ENCODE measurements at regions not wholly inside any gene's neighbourhood (a gene's known extent, or its start where the extent isn't known, plus 50 kb on each side); places are given as distances from the start of the nearest gene placed in this dataset.

DNA sequence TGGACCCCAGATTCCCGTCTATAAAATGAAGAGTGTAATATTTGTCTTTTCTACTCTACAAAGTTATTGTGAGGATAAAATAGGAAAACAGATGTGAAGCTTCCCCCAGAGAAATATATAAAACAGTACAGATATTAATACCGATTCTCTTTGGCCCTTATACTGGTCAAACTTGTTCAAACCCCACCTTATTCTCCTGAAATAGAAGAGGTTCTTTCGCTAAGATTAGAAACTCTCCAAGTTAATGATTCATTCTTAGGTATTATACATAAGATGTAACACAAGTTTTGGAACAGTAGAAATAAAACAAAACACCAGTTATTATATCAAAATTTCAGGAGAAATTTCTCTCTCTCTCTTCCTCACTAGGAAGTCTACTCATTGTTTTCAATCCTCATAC is 852.4 kb upstream of the ADAMTS5 start:
- TF ChIP-seq CTCF (conservative IDR thresholded peaks at IDR 0.05; ENCODE audit: low read depth in 2 of 2) (no peak), ZNF114 (CRISPR knock-in tag; IDR thresholded peaks at IDR 0.05) (no peak), EZH2 (IDR thresholded peaks at IDR 0.05; ENCODE audit: low read depth, unreplicated experiment) (no peak), POLR2AphosphoS5 (IDR thresholded peaks at IDR 0.05; ENCODE audit: low read depth) (no peak), REST (IDR thresholded peaks at IDR 0.05; ENCODE audit: unreplicated experiment) (no peak), ZNF331 (CRISPR knock-in tag; IDR thresholded peaks at IDR 0.05; ENCODE audit: low read depth) (no peak), CREB1 (CRISPR knock-in tag; IDR thresholded peaks at IDR 0.05; ENCODE audit: low read depth) (no peak), JUNB (IDR thresholded peaks at IDR 0.05; ENCODE audit: unreplicated experiment) (no peak)

All from GM23338 (cell line).